ENCODE measurements at regions not wholly inside any gene's neighbourhood (a gene's known extent, or its start where the extent isn't known, plus 50 kb on each side); places are given as distances from the start of the nearest gene placed in this dataset.

DNA sequence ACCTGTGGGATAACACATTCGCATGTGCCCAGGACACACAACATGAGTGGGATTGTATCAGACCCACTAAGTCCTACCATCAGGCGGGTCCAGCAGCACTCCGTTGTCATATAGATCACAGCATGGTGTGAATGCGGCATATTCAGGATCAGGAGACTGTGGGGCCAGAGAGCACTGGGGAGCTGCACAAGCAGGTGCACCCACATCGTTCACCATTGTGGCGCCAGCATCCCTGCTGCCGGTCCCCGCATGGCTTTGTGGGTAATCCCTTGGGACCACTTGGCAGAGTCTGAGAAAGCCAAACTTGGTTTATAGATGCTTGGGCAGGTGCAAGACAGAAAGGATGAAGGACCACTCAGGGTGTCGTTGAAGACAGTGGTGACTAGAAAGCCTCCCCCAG lies 201.6 kb upstream of the B3GAT1 start:
- TF ChIP-seq, protein P1, sequence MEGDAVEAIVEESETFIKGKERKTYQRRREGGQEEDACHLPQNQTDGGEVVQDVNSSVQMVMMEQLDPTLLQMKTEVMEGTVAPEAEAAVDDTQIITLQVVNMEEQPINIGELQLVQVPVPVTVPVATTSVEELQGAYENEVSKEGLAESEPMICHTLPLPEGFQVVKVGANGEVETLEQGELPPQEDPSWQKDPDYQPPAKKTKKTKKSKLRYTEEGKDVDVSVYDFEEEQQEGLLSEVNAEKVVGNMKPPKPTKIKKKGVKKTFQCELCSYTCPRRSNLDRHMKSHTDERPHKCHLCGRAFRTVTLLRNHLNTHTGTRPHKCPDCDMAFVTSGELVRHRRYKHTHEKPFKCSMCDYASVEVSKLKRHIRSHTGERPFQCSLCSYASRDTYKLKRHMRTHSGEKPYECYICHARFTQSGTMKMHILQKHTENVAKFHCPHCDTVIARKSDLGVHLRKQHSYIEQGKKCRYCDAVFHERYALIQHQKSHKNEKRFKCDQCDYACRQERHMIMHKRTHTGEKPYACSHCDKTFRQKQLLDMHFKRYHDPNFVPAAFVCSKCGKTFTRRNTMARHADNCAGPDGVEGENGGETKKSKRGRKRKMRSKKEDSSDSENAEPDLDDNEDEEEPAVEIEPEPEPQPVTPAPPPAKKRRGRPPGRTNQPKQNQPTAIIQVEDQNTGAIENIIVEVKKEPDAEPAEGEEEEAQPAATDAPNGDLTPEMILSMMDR (IDR thresholded peaks at IDR 0.05), result no peak
- TF ChIP-seq POLR2A (IDR thresholded peaks at IDR 0.05), result no peak

Measured in heart left ventricle (tissue), 13 donors.